ENCODE measurements at regions not wholly inside any gene's neighbourhood (a gene's known extent, or its start where the extent isn't known, plus 50 kb on each side); places are given as distances from the start of the nearest gene placed in this dataset.

- no peaks in the 10 kb centered on the region for H3K79me2 ChIP-seq (ENCODE audit: insufficient read depth, low read length)
- H3K4me3 ChIP-seq (ENCODE audit: insufficient read depth, low read length): no peak overlapping the region
- no peaks in the 10 kb centered on the region for H3K4me1 ChIP-seq (ENCODE audit: insufficient read depth, low read length)
- H3K36me3 ChIP-seq (ENCODE audit: insufficient read depth, low read length): no peaks in the 10 kb centered on the region
- no peak overlapping the region for H3K4me2 ChIP-seq (ENCODE audit: insufficient read depth, low read length)
- H3K27ac ChIP-seq (ENCODE audit: low read depth, low read length): no peak overlapping the region
- no peaks in the 10 kb centered on the region for H3K27me3 ChIP-seq (ENCODE audit: insufficient read depth, low read length)
- no peaks in the 10 kb centered on the region for H3K9me3 ChIP-seq (ENCODE audit: low read depth, low read length)
- H2AFZ ChIP-seq (ENCODE audit: low read length): no peak overlapping the region
- H4K20me1 ChIP-seq (ENCODE audit: insufficient read depth, low read length): no peaks in the 10 kb centered on the region
- no peak for TF ChIP-seq CTCF (IDR thresholded peaks at IDR 0.05; ENCODE audit: extremely low read depth, low read depth, low read length)
- DNase-seq (ENCODE audit: insufficient read length, low spot score, missing footprints): no peak
Observed at GRCh38 chr10:117784776-117785175, 242.2 kb downstream of the EMX2 start.

- H3K36me3 ChIP-seq (ENCODE audit: insufficient read depth, low read length): no peaks in the 10 kb centered on the region
- no peak for DNase-seq (ENCODE audit: insufficient read length, low spot score, missing footprints)
- no peaks in the 10 kb centered on the region for H3K9me3 ChIP-seq (ENCODE audit: low read depth, low read length)
- no peak for TF ChIP-seq CTCF (IDR thresholded peaks at IDR 0.05; ENCODE audit: extremely low read depth, low read depth, low read length)
- no peak overlapping the region for H2AFZ ChIP-seq (ENCODE audit: low read length)
- H3K79me2 ChIP-seq (ENCODE audit: insufficient read depth, low read length): no peaks in the 10 kb centered on the region
- no peak overlapping the region for H3K4me3 ChIP-seq (ENCODE audit: insufficient read depth, low read length)
- H3K27ac ChIP-seq (ENCODE audit: low read depth, low read length): no peak overlapping the region
- H3K4me2 ChIP-seq (ENCODE audit: insufficient read depth, low read length): no peak overlapping the region
- no peaks in the 10 kb centered on the region for H3K4me1 ChIP-seq (ENCODE audit: insufficient read depth, low read length)
- H3K27me3 ChIP-seq (ENCODE audit: insufficient read depth, low read length): no peaks in the 10 kb centered on the region
- H4K20me1 ChIP-seq (ENCODE audit: insufficient read depth, low read length): no peaks in the 10 kb centered on the region
Observed at GRCh38 chr10:117788911-117789310, 246.4 kb downstream of the EMX2 start.

- H3K4me3 ChIP-seq (ENCODE audit: insufficient read depth, low read length): no peak overlapping the region
- no peak for DNase-seq (ENCODE audit: insufficient read length, low spot score, missing footprints)
- no peak overlapping the region for H2AFZ ChIP-seq (ENCODE audit: low read length)
- H3K27ac ChIP-seq (ENCODE audit: low read depth, low read length): no peak overlapping the region
- no peak for TF ChIP-seq CTCF (IDR thresholded peaks at IDR 0.05; ENCODE audit: extremely low read depth, low read depth, low read length)
- H4K20me1 ChIP-seq (ENCODE audit: insufficient read depth, low read length): no peaks in the 10 kb centered on the region
- H3K36me3 ChIP-seq (ENCODE audit: insufficient read depth, low read length): no peaks in the 10 kb centered on the region
- no peaks in the 10 kb centered on the region for H3K4me1 ChIP-seq (ENCODE audit: insufficient read depth, low read length)
- no peaks in the 10 kb centered on the region for H3K9me3 ChIP-seq (ENCODE audit: low read depth, low read length)
- H3K27me3 ChIP-seq (ENCODE audit: insufficient read depth, low read length): no peaks in the 10 kb centered on the region
- H3K4me2 ChIP-seq (ENCODE audit: insufficient read depth, low read length): no peak overlapping the region
- no peaks in the 10 kb centered on the region for H3K79me2 ChIP-seq (ENCODE audit: insufficient read depth, low read length)
Observed at GRCh38 chr10:117790179-117790578, 247.6 kb downstream of the EMX2 start.

- H3K27me3 ChIP-seq (ENCODE audit: insufficient read depth, low read length): no peaks in the 10 kb centered on the region
- H3K27ac ChIP-seq (ENCODE audit: low read depth, low read length): no peak overlapping the region
- H3K4me3 ChIP-seq (ENCODE audit: insufficient read depth, low read length): no peak overlapping the region
- no peaks in the 10 kb centered on the region for H3K9me3 ChIP-seq (ENCODE audit: low read depth, low read length)
- H3K4me1 ChIP-seq (ENCODE audit: insufficient read depth, low read length): no peaks in the 10 kb centered on the region
- no peak overlapping the region for H2AFZ ChIP-seq (ENCODE audit: low read length)
- H3K4me2 ChIP-seq (ENCODE audit: insufficient read depth, low read length): no peak overlapping the region
- no peak for DNase-seq (ENCODE audit: insufficient read length, low spot score, missing footprints)
- H3K79me2 ChIP-seq (ENCODE audit: insufficient read depth, low read length): no peaks in the 10 kb centered on the region
- no peak for TF ChIP-seq CTCF (IDR thresholded peaks at IDR 0.05; ENCODE audit: extremely low read depth, low read depth, low read length)
- H3K36me3 ChIP-seq (ENCODE audit: insufficient read depth, low read length): no peaks in the 10 kb centered on the region
- H4K20me1 ChIP-seq (ENCODE audit: insufficient read depth, low read length): no peaks in the 10 kb centered on the region
Observed at GRCh38 chr10:117790621-117791020, 248.1 kb downstream of the EMX2 start.

All from osteoblast (primary cell).